CD4-positive, alpha-beta memory T cell (primary cell): ENCODE measurements at regions not wholly inside any gene's neighbourhood (a gene's known extent, or its start where the extent isn't known, plus 50 kb on each side); places are given as distances from the start of the nearest gene placed in this dataset.

Experiments used
- CTCF ChIA-PET: fragments of 350-600 bp; sonication (Branson Sonifier 250); formaldehyde crosslinking; loops from one replicate; lab custom pipeline; 2021; ENCODE audit warnings: inconsistent platforms; ENCODE audit not compliant: partially characterized antibody; lab: Charles Lee
- POLR2A ChIA-PET: fragments of 350-600 bp; sonication (Branson Sonifier 250); formaldehyde crosslinking; loops from one replicate; lab custom pipeline; 2021; ENCODE audit not compliant: partially characterized antibody; lab: Charles Lee
- DNase-seq, 5 donors: peaks; one replicate each; pipeline versions ENCODE4 v3.0.0 to v3.0.0-alpha.2; 2020 to 2022; ENCODE audit warnings: mixed read lengths in 1 of 5
- H3K27ac ChIP-seq: one replicate; pipeline ENCODE4 v1.7.0; 2013; ENCODE audit warnings: low read depth, low read length
- H3K27me3 ChIP-seq: 2 replicates; pipeline ENCODE4 v1.7.0; 2013; ENCODE audit warnings: mild to moderate bottlenecking, low read length, moderate library complexity; ENCODE audit not compliant: insufficient read depth
- H3K36me3 ChIP-seq: 2 replicates; pipeline ENCODE4 v1.7.0; 2013; ENCODE audit warnings: mild to moderate bottlenecking, low read length, moderate library complexity; ENCODE audit not compliant: insufficient read depth
- H3K4me1 ChIP-seq: 2 replicates; pipeline ENCODE4 v1.7.0; 2013; ENCODE audit warnings: mild to moderate bottlenecking, low read length, moderate library complexity; ENCODE audit not compliant: insufficient read depth
- H3K4me3 ChIP-seq, 2 donors: one replicate each; pipeline ENCODE4 v1.7.0; 2013; ENCODE audit warnings: low read length in 2 of 2, mild to moderate bottlenecking in 1 of 2
- H3K9me3 ChIP-seq, 2 donors: one replicate each; pipeline ENCODE4 v1.7.0; 2013; ENCODE audit warnings: low read length in 2 of 2, control low read depth in 1 of 2; ENCODE audit not compliant: control insufficient read depth in 1 of 2
- H3K27ac Mint-ChIP-seq, 7 donors: one replicate each; pipeline ENCODE4 v1.8.0; 2020 to 2021; ENCODE audit warnings: mixed read lengths in 7 of 7, mild to moderate bottlenecking in 6 of 7, inconsistent platforms in 3 of 7, moderate library complexity in 3 of 7
- H3K27me3 Mint-ChIP-seq, 2 donors: one replicate each; pipeline ENCODE4 v1.8.0; 2020 to 2021; ENCODE audit warnings: mixed read lengths in 2 of 2
- H3K36me3 Mint-ChIP-seq, 2 donors: one replicate each; pipeline ENCODE4 v1.8.0; 2020 to 2021; ENCODE audit warnings: mixed read lengths in 2 of 2, inconsistent platforms in 1 of 2, mild to moderate bottlenecking in 1 of 2
- H3K4me1 Mint-ChIP-seq, 4 donors: one replicate each; pipeline ENCODE4 v1.8.0; 2020 to 2021; ENCODE audit warnings: mixed read lengths in 4 of 4, mild to moderate bottlenecking in 1 of 4
- H3K4me3 Mint-ChIP-seq, 8 donors: one replicate each; pipeline ENCODE4 v1.8.0; 2020 to 2021; ENCODE audit warnings: mixed read lengths in 8 of 8, mild to moderate bottlenecking in 7 of 8, moderate library complexity in 6 of 8, inconsistent platforms in 3 of 8
- H3K9me3 Mint-ChIP-seq, 8 donors: one replicate each; pipeline ENCODE4 v1.8.0; 2020 to 2021; ENCODE audit warnings: mixed read lengths in 8 of 8, mild to moderate bottlenecking in 5 of 8, inconsistent platforms in 3 of 8, moderate library complexity in 1 of 8
- intact Hi-C: fragments of 100-400 bp; cut with micrococcal nuclease; formaldehyde crosslinking; loops from one replicate; pipeline ENCODE4 v1.15.1; 2023

DNA sequence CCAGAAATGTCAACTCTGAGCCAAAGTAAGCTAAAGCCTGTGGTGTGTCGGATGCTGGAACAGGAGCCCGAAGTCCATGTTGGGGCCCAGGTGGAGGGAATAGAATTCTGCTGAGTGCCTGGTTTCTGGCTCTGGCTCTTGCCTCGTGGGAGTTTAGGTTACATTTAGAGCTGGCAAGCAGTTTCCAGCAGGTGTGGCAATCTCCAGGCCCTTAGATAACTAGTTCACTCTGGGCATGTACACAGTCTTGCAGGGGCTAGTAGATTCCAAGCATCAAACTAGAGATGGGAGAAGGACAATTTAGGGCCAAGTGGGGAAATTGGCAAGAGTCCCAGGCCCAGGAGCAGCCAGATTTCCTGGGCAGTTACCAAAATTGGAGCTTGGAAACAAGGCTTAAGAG, 56.3 kb upstream of the STOX2 start:
- no peaks in the 10 kb centered on the region for H3K4me1 Mint-ChIP-seq
- CTCF ChIA-PET = no interaction called here

GRCh38 chr4:183852910-183853547, 52.1 kb upstream of the STOX2 start:
- Mint-ChIP-seq H3K4me3 (no peak overlapping the region), H3K27me3 (peaks cover 16 to 17% of the 10 kb centered on the region in 2 donors), H3K4me1 (no peaks in the 10 kb centered on the region), H3K27ac (peak overlapping the region in 1 of 7 donors; percentile 73), H3K9me3 (peaks cover 0 to 7% (median 0%) of the 10 kb centered on the region in 8 donors), H3K36me3 (no peaks in the 10 kb centered on the region)
- Histone ChIP-seq H3K9me3 (no peaks in the 10 kb centered on the region), H3K36me3 (no peaks in the 10 kb centered on the region), H3K27ac (no peak overlapping the region), H3K4me1 (no peaks in the 10 kb centered on the region), H3K4me3 (no peak overlapping the region), H3K27me3 (no peaks in the 10 kb centered on the region)
- no peak for DNase-seq
- intact Hi-C loops = no loop called here
- CTCF ChIA-PET = no interaction called here
- POLR2A ChIA-PET = no interaction called here

More for the DNA sequence above, 56.3 kb upstream of the STOX2 start:
- Histone ChIP-seq H3K27ac (no peak overlapping the region), H3K36me3 (no peaks in the 10 kb centered on the region), H3K9me3 (no peaks in the 10 kb centered on the region), H3K27me3 (no peaks in the 10 kb centered on the region), H3K4me1 (no peaks in the 10 kb centered on the region), H3K4me3 (no peak overlapping the region)
- H3K27me3 Mint-ChIP-seq = peaks cover 20 to 28% of the 10 kb centered on the region in 2 donors
- H3K4me3 Mint-ChIP-seq = no peak overlapping the region
- no peaks in the 10 kb centered on the region for H3K36me3 Mint-ChIP-seq
- peaks cover 0 to 11% (median 6%) of the 10 kb centered on the region in 8 donors for H3K9me3 Mint-ChIP-seq
- intact Hi-C loops = loop anchor here (10.0 kb wide), 2 partner anchors 374 to 1246 kb away; no protein-coding TSS in a partner anchor
- no peak for DNase-seq
- H3K27ac Mint-ChIP-seq = no peak overlapping the region
- POLR2A ChIA-PET = no interaction called here

- Histone ChIP-seq H3K27me3 (no peaks in the 10 kb centered on the region), H3K27ac (no peak overlapping the region), H3K36me3 (no peaks in the 10 kb centered on the region), H3K4me1 (no peaks in the 10 kb centered on the region), H3K4me3 (no peak overlapping the region), H3K9me3 (no peaks in the 10 kb centered on the region)
- H3K4me3 Mint-ChIP-seq = no peak overlapping the region
- H3K27me3 Mint-ChIP-seq = peaks cover 12 to 21% of the 10 kb centered on the region in 2 donors
- peak overlapping the region in 1 of 7 donors; percentile 73 for H3K27ac Mint-ChIP-seq
- H3K36me3 Mint-ChIP-seq = no peaks in the 10 kb centered on the region
- POLR2A ChIA-PET = no interaction called here
- H3K9me3 Mint-ChIP-seq = peaks cover 0 to 5% (median 0%) of the 10 kb centered on the region in 8 donors
- CTCF ChIA-PET = no interaction called here
- intact Hi-C loops = no loop called here
- no peaks in the 10 kb centered on the region for H3K4me1 Mint-ChIP-seq
- DNase-seq = no peak
Observed at GRCh38 chr4:183853548-183853940, 51.6 kb upstream of the STOX2 start.
